ENCODE measurements at regions not wholly inside any gene's neighbourhood (a gene's known extent, or its start where the extent isn't known, plus 50 kb on each side); places are given as distances from the start of the nearest gene placed in this dataset.

GRCh38 chr13:72156760-72157159, 289.8 kb upstream of the DACH1 start:
- Histone ChIP-seq H3K9me3 (ENCODE audit: control insufficient read depth in 4 of 4, insufficient read depth in 3 of 4, low read length in 3 of 4) (no peaks in the 10 kb centered on the region), H3K4me1 (ENCODE audit: control insufficient read depth in 5 of 5, insufficient read depth in 5 of 5, low read length in 5 of 5) (no peaks in the 10 kb centered on the region), H3K27me3 (ENCODE audit: control insufficient read depth in 3 of 3, insufficient read depth in 3 of 3, low read length in 2 of 3) (no peaks in the 10 kb centered on the region), H3K9ac (ENCODE audit: insufficient read depth in 1 of 2, low read length in 2 of 2) (no peak overlapping the region), H3K36me3 (ENCODE audit: control insufficient read depth in 4 of 4, insufficient read depth in 4 of 4, low read length in 4 of 4) (no peaks in the 10 kb centered on the region), H3K27ac (ENCODE audit: low read depth in 1 of 2, low read length in 1 of 2) (no peak overlapping the region), H3K4me3 (no peak overlapping the region)
- ATAC-seq (ENCODE audit: insufficient read depth, low FRiP score) = no peak
- no peak for TF ChIP-seq CTCF (IDR thresholded peaks at IDR 0.05; ENCODE audit: control extremely low read depth, extremely low read depth)
- no peak for DNase-seq

GRCh38 chr13:72153272-72153671, 286.3 kb upstream of the DACH1 start:
- Histone ChIP-seq H3K4me3 (no peak overlapping the region), H3K27me3 (ENCODE audit: control insufficient read depth in 3 of 3, insufficient read depth in 3 of 3, low read length in 2 of 3) (no peaks in the 10 kb centered on the region), H3K27ac (ENCODE audit: low read depth in 1 of 2, low read length in 1 of 2) (no peak overlapping the region), H3K4me1 (ENCODE audit: control insufficient read depth in 5 of 5, insufficient read depth in 5 of 5, low read length in 5 of 5) (peaks cover 0 to 8% (median 0%) of the 10 kb centered on the region in 5 donors), H3K9me3 (ENCODE audit: control insufficient read depth in 4 of 4, insufficient read depth in 3 of 4, low read length in 3 of 4) (no peaks in the 10 kb centered on the region), H3K36me3 (ENCODE audit: control insufficient read depth in 4 of 4, insufficient read depth in 4 of 4, low read length in 4 of 4) (no peaks in the 10 kb centered on the region), H3K9ac (ENCODE audit: insufficient read depth in 1 of 2, low read length in 2 of 2) (no peak overlapping the region)
- ATAC-seq (ENCODE audit: insufficient read depth, low FRiP score) (no peak), DNase-seq (no peak)
- no peak for TF ChIP-seq CTCF (IDR thresholded peaks at IDR 0.05; ENCODE audit: control extremely low read depth, extremely low read depth)
- 95 to 98% methylated on average over 1 of the region's 1 CpG for WGBS, 2 donors

GRCh38 chr13:72151241-72151640, 284.2 kb upstream of the DACH1 start:
- Histone ChIP-seq H3K9ac (ENCODE audit: insufficient read depth in 1 of 2, low read length in 2 of 2) (no peak overlapping the region), H3K4me3 (no peak overlapping the region), H3K27ac (ENCODE audit: low read depth in 1 of 2, low read length in 1 of 2) (no peak overlapping the region), H3K36me3 (ENCODE audit: control insufficient read depth in 4 of 4, insufficient read depth in 4 of 4, low read length in 4 of 4) (no peaks in the 10 kb centered on the region), H3K27me3 (ENCODE audit: control insufficient read depth in 3 of 3, insufficient read depth in 3 of 3, low read length in 2 of 3) (no peaks in the 10 kb centered on the region), H3K9me3 (ENCODE audit: control insufficient read depth in 4 of 4, insufficient read depth in 3 of 4, low read length in 3 of 4) (no peaks in the 10 kb centered on the region), H3K4me1 (ENCODE audit: control insufficient read depth in 5 of 5, insufficient read depth in 5 of 5, low read length in 5 of 5) (peaks cover 0 to 8% (median 0%) of the 10 kb centered on the region in 5 donors)
- ATAC-seq (ENCODE audit: insufficient read depth, low FRiP score) = no peak
- no peak for TF ChIP-seq CTCF (IDR thresholded peaks at IDR 0.05; ENCODE audit: control extremely low read depth, extremely low read depth)
- 65 to 68% methylated on average over 2 of the region's 2 CpGs for WGBS, 2 donors
- DNase-seq = peak; percentile 17 to 61 (median 52)

- H3K9ac ChIP-seq (ENCODE audit: insufficient read depth in 1 of 2, low read length in 2 of 2) = no peak overlapping the region
- no peaks in the 10 kb centered on the region for H3K9me3 ChIP-seq (ENCODE audit: control insufficient read depth in 4 of 4, insufficient read depth in 3 of 4, low read length in 3 of 4)
- DNase-seq (no peak), ATAC-seq (ENCODE audit: insufficient read depth, low FRiP score) (no peak)
- H3K27ac ChIP-seq (ENCODE audit: low read depth in 1 of 2, low read length in 1 of 2) = no peak overlapping the region
- no peak overlapping the region for H3K4me3 ChIP-seq
- 85 to 87% methylated on average over 3 of the region's 3 CpGs for WGBS, 2 donors
- no peak for TF ChIP-seq CTCF (IDR thresholded peaks at IDR 0.05; ENCODE audit: control extremely low read depth, extremely low read depth)
- peaks cover 0 to 8% (median 0%) of the 10 kb centered on the region in 5 donors for H3K4me1 ChIP-seq (ENCODE audit: control insufficient read depth in 5 of 5, insufficient read depth in 5 of 5, low read length in 5 of 5)
- no peaks in the 10 kb centered on the region for H3K27me3 ChIP-seq (ENCODE audit: control insufficient read depth in 3 of 3, insufficient read depth in 3 of 3, low read length in 2 of 3)
- no peaks in the 10 kb centered on the region for H3K36me3 ChIP-seq (ENCODE audit: control insufficient read depth in 4 of 4, insufficient read depth in 4 of 4, low read length in 4 of 4)
Observed at GRCh38 chr13:72150502-72150901, 283.5 kb upstream of the DACH1 start.
